ENCODE measurements at regions not wholly inside any gene's neighbourhood (a gene's known extent, or its start where the extent isn't known, plus 50 kb on each side); places are given as distances from the start of the nearest gene placed in this dataset.

DNA sequence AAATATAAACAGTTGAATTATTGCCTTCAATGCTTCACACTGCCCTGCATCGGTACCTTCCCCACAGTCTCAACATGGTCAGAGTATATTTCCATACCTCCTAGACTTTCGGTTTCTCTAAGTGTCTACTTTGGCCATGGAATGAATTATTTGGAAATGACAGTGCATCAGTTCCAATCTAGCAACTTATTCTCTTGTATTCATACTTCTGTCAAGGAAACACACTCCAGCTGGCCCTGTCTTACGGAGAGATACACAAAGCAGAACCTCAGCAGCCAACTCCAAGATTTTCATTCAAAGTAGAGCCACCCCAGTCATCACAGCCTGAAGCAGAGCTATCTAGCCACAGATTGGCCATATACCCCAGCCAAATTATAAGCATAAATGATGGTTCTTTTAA, 518.4 kb upstream of the UBE2E2 start:
- TF ChIP-seq, protein P1, sequence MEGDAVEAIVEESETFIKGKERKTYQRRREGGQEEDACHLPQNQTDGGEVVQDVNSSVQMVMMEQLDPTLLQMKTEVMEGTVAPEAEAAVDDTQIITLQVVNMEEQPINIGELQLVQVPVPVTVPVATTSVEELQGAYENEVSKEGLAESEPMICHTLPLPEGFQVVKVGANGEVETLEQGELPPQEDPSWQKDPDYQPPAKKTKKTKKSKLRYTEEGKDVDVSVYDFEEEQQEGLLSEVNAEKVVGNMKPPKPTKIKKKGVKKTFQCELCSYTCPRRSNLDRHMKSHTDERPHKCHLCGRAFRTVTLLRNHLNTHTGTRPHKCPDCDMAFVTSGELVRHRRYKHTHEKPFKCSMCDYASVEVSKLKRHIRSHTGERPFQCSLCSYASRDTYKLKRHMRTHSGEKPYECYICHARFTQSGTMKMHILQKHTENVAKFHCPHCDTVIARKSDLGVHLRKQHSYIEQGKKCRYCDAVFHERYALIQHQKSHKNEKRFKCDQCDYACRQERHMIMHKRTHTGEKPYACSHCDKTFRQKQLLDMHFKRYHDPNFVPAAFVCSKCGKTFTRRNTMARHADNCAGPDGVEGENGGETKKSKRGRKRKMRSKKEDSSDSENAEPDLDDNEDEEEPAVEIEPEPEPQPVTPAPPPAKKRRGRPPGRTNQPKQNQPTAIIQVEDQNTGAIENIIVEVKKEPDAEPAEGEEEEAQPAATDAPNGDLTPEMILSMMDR (conservative IDR thresholded peaks at IDR 0.05; ENCODE audit: low read depth, low read length): no peak
- no peak for TF ChIP-seq EZH2 (IDR thresholded peaks at IDR 0.05; ENCODE audit: borderline replicate concordance, low read depth, low read length, poor library complexity, severe bottlenecking)
